Amniotic epithelial cell (primary cell): ENCODE measurements at regions not wholly inside any gene's neighbourhood (a gene's known extent, or its start where the extent isn't known, plus 50 kb on each side); places are given as distances from the start of the nearest gene placed in this dataset.
A peak's percentile ranks its signal among the peaks of the same experiment; 100 is the strongest.

Experiments used
- DNase-seq: peaks from one replicate; pipeline ENCODE4 v3.0.0-alpha.2; 2010; ENCODE audit warnings: low read depth

DNA sequence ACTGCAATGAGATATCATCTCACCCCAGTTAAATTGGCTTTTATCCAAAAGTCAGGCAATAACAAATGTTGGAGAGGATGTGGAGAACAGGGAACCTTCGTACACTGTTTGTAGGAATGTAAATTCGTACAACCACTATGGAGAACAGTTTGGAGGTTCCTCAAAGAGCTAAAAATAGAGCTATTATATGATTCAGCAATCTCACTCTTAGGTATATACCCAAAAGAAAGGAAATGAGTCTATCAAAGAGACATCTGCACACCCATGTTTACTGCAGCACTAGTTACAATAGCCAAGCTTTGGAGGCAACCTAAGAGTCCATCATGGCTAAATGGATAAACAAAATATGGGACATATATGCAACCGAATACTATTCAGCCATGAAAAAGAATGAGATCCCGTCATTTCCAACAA, 68.0 kb upstream of the HES1 start:
- no peak for DNase-seq

DNA sequence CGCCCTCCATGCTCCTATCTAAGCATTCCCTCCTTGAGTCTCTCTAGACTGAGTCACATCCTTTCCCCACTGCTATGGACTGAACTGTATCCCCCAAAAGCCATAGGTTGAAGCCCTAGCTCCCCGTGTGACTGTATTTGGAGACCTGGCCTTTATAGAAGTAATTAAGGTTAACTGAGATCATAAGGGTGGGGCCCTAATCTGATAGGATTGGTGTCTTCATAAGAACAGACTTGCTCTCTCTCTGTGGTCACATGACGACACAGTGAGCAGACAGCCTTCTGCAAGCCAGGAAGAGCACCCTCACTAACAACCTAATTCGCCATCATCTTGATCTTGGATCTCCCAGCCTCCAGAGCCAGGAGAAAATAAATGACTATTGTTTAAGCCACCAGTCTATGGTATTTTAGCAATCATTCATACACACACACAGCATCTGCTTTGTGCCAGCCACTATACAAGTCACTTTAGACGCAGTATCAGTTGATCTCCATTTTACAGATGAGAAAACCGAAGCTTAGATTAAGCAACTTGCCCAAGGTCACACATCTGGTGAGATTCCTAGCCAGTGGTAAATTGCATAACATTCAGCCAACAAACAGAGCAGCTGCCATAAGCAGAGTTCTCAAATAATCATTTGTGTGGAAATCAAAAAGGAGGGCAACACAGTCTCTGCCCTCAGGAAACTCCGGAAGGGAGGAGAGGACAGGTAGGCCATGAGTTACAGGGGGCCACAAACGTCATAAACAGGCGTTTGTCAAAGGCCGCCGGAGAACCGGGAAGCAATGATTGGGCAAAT, 66.3 kb upstream of the HES1 start:
- DNase-seq = peak; percentile 82

DNA sequence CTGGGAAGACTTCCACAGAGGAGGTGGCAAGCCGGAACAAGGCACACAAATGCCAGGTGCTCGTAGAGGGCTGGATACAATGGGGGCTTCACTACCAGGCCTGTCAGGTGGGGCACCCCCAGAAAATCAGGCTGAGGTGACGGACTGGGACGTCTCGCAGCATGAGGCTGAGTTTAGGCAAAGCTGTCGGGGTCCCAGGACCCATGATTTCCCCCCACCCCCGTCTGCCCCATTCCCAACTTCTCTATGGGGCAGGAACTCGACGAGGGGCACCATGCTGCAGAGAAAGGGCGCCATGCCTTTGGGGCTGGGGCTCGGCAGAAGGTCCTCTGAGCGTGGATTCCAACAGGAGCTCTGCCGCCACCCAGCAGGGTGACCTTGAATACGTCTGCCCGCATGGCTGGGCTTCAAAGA, 65.7 kb upstream of the HES1 start:
- no peak for DNase-seq

DNA sequence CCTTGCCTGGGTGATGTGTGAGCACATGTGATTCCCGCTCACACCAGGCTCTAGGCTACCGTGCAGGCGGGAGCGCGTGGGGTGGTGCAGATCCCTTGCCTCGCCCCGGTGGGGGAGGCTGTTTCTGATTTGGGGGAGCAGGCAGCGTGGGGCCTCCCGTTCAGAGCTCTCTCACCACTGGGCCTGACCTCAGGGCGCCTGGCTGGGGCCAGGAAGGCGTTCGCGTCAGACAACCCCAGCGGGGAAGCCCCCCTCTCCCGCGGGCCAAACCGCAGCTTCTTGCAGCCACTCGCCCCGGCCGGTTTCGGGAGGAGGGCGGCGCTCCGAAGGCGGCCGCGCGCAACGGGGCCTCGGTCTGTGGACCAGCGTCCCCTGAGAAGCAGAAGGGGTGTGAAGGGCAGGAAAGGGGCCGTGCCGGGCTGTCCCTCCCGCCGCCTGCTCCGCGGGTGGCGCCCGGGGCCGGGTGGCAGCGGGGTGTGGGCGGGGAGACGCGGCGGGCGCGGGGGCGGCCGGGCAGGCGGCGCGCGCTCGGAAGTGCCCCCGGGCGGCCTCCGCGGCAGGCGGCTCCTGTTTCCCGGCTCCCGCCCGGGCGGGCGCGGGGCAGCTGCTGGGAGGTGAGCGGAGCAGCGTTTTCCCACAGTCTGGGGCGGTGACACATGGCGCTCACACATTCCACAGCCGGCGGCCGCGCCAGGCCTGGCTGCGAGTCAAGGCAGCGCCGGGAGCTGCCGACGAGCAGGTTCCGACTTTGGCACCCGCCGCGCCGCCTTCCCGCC, 65.1 kb upstream of the HES1 start:
- DNase-seq = peak; percentile 85

DNA sequence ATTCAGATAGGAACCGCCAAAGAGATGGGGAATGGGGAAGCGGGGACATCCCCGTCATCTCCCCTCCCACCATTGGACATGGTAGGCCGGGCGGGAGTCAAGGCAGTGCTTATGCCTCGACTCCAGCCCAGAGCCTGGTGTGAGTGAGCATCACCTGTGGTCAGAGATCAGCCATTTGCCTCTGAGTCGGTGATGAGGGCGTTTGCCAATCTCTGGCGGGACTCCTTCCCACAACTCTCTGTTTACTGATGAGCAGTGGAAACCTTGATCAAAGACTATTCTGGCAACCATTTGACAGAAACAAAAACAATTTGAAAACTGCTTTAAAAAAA, 63.9 kb upstream of the HES1 start:
- peak; percentile 40 for DNase-seq

DNA sequence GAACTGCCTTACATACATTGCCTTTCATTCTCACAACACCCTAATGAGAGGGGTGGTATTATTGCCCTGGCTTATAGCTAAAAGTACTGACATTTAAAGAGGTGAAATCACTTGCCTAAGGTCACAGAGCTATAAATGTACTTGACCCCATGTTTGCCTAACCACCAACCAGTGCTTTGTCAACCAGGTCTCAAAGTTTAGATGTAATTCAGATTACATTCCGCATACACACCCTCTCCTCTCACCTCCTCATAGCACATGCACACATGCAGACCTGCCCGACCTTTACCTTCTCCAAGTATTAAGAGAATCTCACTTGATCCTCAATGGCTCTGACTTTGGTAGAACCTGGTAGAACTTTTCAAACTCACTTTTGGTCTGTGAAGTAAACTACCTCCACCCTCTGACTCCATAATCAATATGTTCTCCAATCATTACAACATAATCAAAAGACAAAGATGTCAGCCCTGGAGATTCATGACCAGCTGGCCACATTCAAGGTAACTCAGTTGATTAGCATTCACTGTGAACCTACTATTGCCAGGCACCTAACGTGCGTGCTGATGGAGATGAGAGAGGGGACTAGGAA, 63.2 kb upstream of the HES1 start:
- DNase-seq = no peak

DNA sequence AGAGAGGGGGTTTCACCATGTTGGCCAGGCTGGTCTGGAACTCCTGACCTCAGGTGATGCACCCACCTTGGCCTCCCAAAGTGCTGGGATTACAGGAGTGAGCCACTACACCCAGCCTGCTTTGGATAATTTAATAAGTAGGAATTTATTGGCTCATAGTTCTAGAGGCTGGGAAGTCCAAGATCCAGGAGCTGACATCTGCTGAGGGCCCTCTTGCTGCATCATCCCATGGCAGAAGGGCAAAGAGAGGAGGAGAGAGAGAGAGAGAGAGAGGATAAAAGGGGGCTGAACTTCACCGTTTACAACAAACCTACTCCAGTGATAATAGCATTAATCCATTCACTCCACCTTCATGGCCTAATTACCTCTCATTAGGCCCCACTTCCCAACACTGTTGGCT, 62.0 kb upstream of the HES1 start:
- no peak for DNase-seq

DNA sequence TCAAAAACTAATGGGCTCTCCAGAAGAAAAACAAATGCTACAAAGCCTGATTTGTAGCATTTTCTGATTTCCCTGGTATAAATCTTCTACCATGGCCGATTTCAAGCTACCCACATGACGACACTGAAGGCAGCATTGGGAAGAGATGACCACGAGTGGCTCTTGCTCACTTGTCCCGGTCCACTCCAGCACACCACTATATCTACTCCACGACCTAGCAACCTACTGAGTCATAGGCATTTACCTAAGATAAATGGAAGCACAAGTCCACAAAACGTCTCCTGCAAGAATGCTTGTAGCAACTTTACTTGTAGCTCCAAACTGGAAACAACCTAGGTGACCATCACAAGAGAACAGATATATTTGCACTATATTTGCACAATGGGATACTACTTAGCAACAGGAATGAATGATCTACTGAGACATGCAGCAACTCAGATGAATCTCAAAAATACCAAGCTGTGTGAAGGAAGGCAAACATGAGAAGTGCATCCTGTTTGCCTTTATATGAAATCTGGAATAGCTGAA, 60.8 kb upstream of the HES1 start:
- DNase-seq = peak; percentile 39

DNA sequence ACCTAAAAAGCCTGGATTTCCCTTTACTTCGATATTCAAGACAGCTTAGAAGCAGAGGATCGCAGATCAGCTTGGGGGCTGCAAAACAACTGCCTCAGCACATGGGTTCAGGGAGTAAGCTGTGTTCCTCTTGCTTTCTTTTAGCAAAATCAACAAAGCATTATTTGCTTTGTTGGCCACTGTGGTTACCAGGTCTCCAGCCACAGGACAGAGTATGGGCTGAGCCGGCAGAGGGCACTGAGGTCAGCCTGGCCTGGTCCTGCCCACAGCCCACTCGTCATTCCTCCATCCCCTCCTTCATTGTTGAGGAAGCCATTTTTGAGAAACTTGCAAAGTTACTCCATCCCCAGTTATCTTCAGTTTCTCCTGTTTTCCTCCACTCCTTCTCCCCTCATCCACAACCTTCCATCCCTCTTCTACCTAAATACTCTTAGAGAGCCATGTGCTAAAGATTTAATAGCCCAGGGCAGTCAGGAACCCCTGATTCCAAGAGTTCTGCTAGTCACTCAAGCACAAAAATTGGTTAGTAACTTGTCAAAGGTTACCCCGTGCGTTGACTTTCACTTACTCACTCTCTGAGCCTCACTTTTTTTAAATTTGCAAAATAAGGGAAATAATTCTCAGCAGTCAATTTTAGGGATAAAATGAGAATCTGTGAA, 60.0 kb upstream of the HES1 start:
- DNase-seq = no peak

DNA sequence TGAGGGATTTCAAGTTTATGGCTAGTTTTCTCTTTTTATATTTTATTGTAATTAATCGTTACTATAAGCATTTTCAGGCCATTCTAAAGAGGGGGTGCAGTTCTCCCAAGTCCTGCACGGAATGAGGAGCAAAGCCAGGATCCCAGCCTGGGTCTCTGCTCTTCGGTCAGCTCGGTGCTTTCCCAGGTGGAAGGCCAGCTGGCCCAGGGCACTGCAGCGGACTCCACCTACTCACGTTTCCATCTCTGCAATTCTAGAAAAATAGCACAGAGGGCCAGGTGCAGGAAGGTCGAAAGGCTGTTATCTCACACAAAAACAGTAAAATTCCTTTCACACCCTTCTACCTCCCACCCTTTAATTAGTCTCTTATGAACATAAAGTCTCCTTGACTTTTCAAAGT, 59.5 kb upstream of the HES1 start:
- DNase-seq = no peak

DNA sequence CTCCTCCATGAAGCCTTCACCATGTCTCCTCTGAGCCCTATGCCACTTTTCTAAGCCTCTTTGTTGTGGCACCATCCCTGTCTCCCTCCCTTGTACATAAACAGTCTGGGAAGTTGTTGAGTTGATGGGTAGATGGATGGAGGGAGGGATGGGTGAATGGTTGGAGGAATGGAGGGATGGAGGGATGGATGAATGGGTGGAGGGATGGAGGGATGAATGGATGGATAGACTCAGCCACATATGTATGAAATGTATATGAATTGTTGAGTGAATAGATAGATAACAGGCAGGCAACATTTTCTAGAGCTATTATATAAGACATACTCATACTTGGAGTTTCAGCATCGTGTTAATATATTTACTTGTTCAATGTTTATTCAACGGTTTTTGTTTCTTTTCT, 58.3 kb upstream of the HES1 start:
- DNase-seq = no peak

DNA sequence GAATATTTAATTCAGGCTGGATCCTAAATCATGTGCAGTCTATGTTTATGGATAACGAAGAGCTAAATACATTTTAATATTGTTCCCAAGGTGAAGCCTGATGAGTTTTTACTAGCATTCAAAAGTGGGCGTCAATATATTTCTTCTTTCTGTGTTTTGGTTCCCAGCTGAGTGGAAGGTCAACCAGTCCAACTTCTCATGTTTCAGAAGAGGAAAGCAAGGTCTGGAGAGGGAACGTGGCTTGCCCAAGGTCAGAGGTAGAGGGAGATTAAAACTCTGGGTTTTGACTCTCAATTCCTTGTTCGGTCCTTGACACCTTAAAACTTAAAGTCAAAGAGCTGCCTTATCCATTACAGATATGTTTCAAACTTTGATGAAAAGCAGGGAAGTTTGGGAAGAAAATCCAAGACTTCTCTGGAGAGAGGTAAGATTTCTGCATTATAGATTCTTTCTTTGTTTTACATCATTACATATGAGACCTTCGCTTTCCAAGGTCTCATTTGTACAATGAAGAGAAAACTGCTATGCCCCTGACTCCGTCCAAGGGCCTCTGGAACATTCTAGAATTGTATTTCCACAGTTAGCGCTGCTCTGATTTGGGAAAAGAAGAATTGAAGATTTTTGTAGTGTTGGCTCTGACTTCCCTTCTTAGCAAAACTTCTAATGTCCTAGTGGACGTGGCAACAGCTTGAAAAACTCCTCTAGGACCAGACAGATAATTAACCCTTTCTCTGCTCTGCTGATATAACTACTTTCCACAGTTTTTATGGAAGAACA, 57.7 kb upstream of the HES1 start:
- DNase-seq = no peak

DNA sequence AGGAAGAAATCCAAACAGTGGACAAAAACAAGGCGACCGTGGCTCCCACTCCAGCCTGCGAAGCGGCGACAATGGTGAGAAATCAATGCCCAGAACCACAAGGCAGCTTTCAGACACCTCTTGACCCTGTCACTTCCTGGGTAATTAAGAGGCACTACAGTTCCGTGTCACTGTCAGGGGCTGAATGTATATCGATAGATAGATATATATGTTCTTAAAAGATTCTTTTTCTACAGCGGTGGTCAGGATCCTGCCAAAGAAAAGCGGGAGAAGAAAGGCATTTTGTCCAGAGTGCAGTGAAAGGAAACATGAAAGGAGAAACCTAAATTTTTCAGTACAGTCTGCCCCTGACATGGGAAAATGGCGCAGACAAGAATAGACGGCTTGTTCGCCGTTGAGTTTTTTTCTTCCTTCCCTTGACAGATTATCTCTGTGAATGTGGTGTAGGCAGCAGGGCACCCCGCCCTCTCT, 56.2 kb upstream of the HES1 start:
- DNase-seq = no peak

DNA sequence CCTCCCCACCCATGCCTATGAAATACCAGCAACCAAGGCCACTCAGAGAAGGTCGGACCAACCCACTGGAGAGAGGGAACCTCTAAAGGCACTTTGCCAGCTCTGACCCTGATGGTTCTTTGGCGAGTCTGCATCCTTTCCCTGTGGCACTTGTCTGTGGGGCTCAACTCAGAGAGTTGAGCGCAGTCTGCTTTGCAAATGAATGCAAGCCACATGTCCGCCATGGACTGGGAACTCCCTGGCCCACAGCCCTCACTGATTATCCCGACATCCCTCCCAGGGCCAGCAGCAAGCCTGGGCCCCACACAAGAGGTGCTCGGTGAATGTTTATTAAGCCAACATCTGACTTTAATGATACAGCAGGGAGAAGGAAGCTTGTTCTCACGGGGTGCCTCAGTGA, 55.5 kb upstream of the HES1 start:
- no peak for DNase-seq

DNA sequence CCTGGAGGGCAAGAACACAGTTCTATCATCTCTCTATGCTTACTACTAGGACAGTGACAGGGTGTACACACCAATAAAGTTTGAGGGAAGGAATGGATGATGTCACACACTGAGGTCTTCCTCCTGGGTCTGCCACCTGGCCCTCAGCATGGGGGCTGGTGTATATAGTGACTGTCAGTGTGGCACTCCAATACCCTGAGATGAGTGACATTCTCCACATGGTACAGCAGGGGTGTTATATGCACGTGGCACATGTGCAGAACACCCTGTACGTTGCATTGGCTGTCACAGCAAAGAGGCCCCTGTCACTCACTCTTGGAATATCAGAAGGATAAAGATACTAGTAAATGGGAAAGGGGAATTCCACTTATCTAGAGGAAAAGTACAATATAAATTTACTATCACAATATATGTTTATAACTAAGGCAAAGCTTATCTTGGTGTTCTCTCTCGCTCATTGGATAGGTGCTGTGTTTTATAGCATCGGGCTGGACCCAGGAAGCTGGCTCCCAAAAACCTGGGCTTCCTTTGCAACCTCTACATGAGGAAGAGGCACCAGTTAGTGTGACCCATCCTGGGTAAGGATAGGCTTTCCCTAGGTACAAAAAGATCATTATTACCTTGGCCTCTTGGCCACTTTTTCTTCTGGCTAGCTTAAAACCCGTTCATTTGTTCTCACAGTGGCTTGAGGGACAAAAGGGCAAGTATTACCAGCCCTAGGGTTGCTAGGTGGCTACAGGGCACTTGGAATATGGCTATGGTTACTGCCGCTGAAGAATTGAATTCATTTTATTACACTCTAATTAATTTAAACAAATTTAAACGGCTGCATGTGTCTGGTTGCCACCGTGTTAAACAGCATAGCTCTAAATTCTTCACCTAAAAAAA, 54.8 kb upstream of the HES1 start:
- no peak for DNase-seq

DNA sequence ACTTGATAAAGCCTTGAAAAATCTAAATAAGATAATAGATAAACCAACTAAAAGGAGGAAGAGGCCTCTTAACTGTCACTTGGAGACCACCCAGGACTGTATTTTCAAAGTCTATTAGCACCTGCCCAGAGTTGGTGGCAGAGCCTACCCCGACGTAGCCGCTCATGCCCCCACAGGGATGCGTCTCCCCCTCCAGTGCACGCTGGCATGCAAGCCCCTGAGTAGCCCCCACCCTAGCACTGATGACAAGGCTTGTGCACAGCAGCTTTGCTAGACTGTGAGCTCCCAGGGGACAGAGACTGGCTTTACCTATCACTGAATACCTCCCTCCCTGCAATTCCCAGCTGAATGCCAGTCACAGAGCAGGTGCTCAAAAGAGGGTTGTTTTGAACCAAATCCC, 54.1 kb upstream of the HES1 start:
- no peak for DNase-seq

DNA sequence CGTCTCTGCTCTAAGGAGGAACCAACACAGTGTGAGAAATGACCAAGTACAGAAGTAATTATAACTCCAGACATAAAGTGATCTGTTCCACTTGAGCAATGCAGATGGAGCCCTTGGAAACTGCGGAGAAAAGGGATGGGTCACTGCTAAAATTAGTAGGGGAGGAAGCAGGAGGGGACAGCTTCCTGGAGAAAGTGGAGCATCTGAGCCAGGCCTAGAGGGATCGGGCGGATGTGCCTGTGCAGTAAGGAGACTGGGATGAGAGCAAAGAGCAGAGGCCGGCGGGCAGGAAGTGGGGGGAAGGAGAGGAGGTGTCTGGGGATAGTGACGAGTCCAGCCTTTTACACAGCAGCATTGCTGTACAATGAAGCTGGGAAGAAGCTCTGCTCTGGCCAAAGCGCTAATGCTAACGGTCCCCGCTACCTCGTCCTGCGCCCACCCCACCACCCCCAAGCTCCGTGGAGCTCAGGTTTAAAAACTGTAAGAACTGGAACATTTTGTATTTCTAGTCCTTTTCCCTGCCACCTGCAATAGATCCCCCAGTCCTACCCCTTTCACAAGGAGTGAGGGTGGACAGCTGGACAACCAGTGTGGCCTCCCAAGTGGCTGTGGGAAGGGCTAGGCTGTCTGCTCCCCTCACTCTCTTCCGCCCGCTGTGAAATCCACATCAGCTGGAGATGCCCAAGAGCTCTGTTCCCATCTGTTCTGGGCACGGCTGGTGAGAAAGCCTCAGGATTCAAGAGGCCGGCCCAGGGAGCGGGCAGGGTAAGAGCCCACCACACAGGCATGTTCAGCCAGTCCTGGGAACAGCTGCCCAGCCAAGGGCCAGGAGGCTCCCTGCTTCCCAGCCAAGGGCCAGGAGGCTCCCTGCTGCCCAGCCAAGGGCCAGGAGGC, 53.0 kb upstream of the HES1 start:
- no peak for DNase-seq

DNA sequence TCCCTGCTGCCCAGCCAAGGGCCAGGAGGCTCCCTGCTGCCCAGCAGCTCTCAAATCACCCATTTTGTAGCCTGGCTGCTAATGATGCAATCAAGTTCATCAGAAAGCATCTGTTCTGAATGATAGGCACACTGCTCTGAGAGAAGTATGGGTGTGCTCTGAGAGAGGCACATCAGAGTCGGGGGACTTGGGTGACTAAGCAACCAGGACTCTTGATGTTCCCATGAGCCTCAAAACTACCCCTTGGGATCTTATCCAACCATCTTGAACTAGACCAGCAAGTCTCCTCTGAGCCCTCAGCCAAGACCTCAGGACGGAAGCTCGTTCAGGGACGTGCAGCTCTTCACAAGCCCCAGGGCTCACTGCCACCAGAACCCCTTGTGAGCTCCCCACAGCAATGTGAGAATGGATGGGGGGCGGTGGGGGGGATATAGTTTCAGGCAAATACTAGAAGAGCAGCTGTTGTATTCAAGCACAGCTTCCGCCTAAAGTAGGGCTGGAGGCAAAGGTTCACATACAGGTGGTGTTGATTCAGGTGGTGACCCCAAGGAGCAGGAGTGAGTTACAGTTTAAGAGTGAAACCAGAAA, 52.2 kb upstream of the HES1 start:
- no peak for DNase-seq

DNA sequence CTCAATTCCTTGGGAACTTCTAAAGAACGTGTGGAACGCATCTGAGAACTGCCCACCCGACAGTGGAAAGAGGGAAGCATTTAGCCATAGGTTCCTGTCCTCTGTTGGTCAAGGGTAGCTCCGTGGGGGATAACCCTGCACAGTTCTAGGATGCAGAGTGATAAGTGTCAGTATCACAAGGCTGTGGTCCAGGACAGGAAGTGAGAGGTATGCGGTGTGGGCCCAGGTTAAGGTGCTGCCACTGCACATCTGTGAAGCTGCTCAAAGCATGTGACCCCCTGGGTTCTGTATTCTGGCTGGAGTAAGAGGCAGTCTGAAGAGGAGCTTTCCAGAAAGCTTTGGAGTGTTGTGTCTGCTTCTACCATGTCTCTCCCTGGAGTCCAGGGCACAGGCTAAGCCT, 51.7 kb upstream of the HES1 start:
- no peak for DNase-seq
